Heart left ventricle (tissue), 16 donors: ENCODE measurements at regions not wholly inside any gene's neighbourhood (a gene's known extent, or its start where the extent isn't known, plus 50 kb on each side); places are given as distances from the start of the nearest gene placed in this dataset.
"Not testable (repeated sequence)": the region's sequence is repeated elsewhere in the genome, so short reads cannot be mapped to it uniquely, and the experiment has no call there.

ENCODE experiments used
- ATAC-seq, 4 donors: fragments of 200-7000 bp; cut with Tn5 transposase; one replicate each; pipeline ENCODE4 v1.9.1; 2020 to 2022; ENCODE audit warnings: moderate library complexity in 4 of 4, mild to moderate bottlenecking in 3 of 4, moderate number of reproducible peaks in 1 of 4
- DNase-seq, 5 donors: peaks; one replicate each; pipeline ENCODE4 v3.0.0-alpha.2; 2020
- H3K27ac ChIP-seq, 12 donors: fragments of 200-600 bp; sonication (generic) in 4 of 12; one replicate each; pipeline versions ENCODE4 v1.5.0 to v1.8.0; 2016 to 2022; ENCODE audit warnings: mild to moderate bottlenecking in 2 of 12
- H3K27me3 ChIP-seq, 9 donors: fragments of 200-600 bp; sonication (generic) in 2 of 9; one replicate each; pipeline versions ENCODE4 v1.5.1 to v1.8.0; 2016 to 2022; ENCODE audit warnings: mild to moderate bottlenecking in 3 of 9
- H3K36me3 ChIP-seq, 9 donors: fragments of 200-600 bp; sonication (generic) in 2 of 9; one replicate each; pipeline versions ENCODE4 v1.5.0 to v1.8.0; 2018 to 2022; ENCODE audit warnings: mild to moderate bottlenecking in 2 of 9
- H3K4me1 ChIP-seq, 12 donors: fragments of 200-600 bp; sonication (generic) in 4 of 12; one replicate each; pipeline versions ENCODE4 v1.5.0 to v1.8.0; 2016 to 2022; ENCODE audit warnings: mild to moderate bottlenecking in 3 of 12
- H3K4me3 ChIP-seq, 12 donors: fragments of 200-600 bp; sonication (generic) in 4 of 12; one replicate each; pipeline versions ENCODE4 v1.5.0 to v1.8.0; 2017 to 2022; ENCODE audit warnings: mild to moderate bottlenecking in 9 of 12, moderate library complexity in 4 of 12
- H3K9me3 ChIP-seq, 12 donors: fragments of 200-600 bp; sonication (generic) in 4 of 12; one replicate each; pipeline versions ENCODE4 v1.5.0 to v1.8.0; 2016 to 2022; ENCODE audit warnings: mild to moderate bottlenecking in 1 of 12
- CTCF ChIP-seq, 12 donors: fragments of 200-600 bp; sonication (generic) in 4 of 12; IDR thresholded peaks; one replicate each; pipeline versions ENCODE4 v1.5.0 to v1.8.0; 2018 to 2022; ENCODE audit warnings: antibody characterized with exemption in 12 of 12, mild to moderate bottlenecking in 5 of 12
- POLR2A ChIP-seq, 2 donors: fragments of 450-650 bp; IDR thresholded peaks; one replicate each; pipeline ENCODE4 v1.6.1; 2017; ENCODE audit warnings: antibody characterized with exemption in 2 of 2, mild to moderate bottlenecking in 2 of 2, moderate library complexity in 2 of 2
- WGBS, 4 donors: extraction: QIAGEN DNeasy Blood & Tissue Kit in 2 of 4; methylation state at CpG; one replicate each; pipeline versions ENCODE4 v1.1.5 to v1.1.7; 2013 to 2018; 5-methylcytosine and 5-hydroxymethylcytosine counted together
- intact Hi-C, 10 donors: fragments of 100-400 bp; cut with DNase I; formaldehyde crosslinking; loops; one replicate each; pipeline versions ENCODE4 v1.11.1 to v1.14.2; 2022
- donor health status: ischemic (EF 13 %, LVEDD 7.1; RV severe dilation, severe dysfunction).
- donor health status: healthy with polysubstance abuse.
- donor health status: DM: no; HTN: yes; CAD: no.
- donor health status: DM: no; HTN: no; CAD: no.
- donor health status: ischemic (EF 25% LVEDD 6.9; RV normal size, moderate dysfunction).
- donor health status: ischemic (EF 25% LVEDD 5.7; RV mildly dilated, moderate dysfunction).
- donor health status: healthy.
- donor health status: DM: yes; HTN: yes; CAD: no.
- donor health status: ischemic (EF 35%, LVEDD 5.7; RV mildly dilated, moderate dysfunction).
- donor health status: nonischemic (EF 11% LVEDD 7.7; RV severe dilation, severe dysfunction).
- donor health status: DM: yes; HTN: yes; CAD: no.
- donor health status: PGD.
- donor health status: ischemic (EF 29% LVEDD 5.4; RV normal size, mild dysfunction).
- donor health status: nonischemic (EF 23%, LVEDD 6.1; RV moderate dilation, normal function).

- DNase-seq (no peak), ATAC-seq (no peak)
- H3K4me3 ChIP-seq, result no peak overlapping the region
- no peak overlapping the region for H3K27ac ChIP-seq
- TF ChIP-seq CTCF (IDR thresholded peaks at IDR 0.05) (no peak), POLR2A (IDR thresholded peaks at IDR 0.05) (no peak)
- no peaks in the 10 kb centered on the region for H3K36me3 ChIP-seq
- peaks cover 0 to 10% (median 0%) of the 10 kb centered on the region in 12 donors for H3K9me3 ChIP-seq
- no peaks in the 10 kb centered on the region for H3K27me3 ChIP-seq
- no peaks in the 10 kb centered on the region for H3K4me1 ChIP-seq
- intact Hi-C loops, result no loop called here
Observed at GRCh38 chr3:109864452-109864851, 527.1 kb upstream of the DPPA4 start.

GRCh38 chr3:109869586-109869985 lies 532.2 kb upstream of the DPPA4 start:
- no peak for ATAC-seq

GRCh38 chr3:109874896-109875708 lies 537.8 kb upstream of the DPPA4 start:
- ATAC-seq (no peak), DNase-seq (no peak)
- Histone ChIP-seq H3K9me3 (peaks cover 0 to 11% (median 0%) of the 10 kb centered on the region in 12 donors), H3K4me1 (no peaks in the 10 kb centered on the region), H3K36me3 (no peaks in the 10 kb centered on the region), H3K4me3 (no peak overlapping the region), H3K27me3 (no peaks in the 10 kb centered on the region), H3K27ac (no peak overlapping the region)
- TF ChIP-seq CTCF (IDR thresholded peaks at IDR 0.05) (no peak), POLR2A (IDR thresholded peaks at IDR 0.05) (no peak)
- intact Hi-C loops, result no loop called here
- 20 to 55% (median 37%) methylated on average over 1 of the region's 1 CpG for WGBS, 4 donors

More at GRCh38 chr3:109869586-109869985, 532.2 kb upstream of the DPPA4 start:
- H3K4me1 ChIP-seq, result no peaks in the 10 kb centered on the region
- TF ChIP-seq POLR2A (IDR thresholded peaks at IDR 0.05), result no peak
- TF ChIP-seq CTCF (IDR thresholded peaks at IDR 0.05), result no peak
- no peak overlapping the region for H3K27ac ChIP-seq
- intact Hi-C loops, result no loop called here
- no peaks in the 10 kb centered on the region for H3K27me3 ChIP-seq
- no peaks in the 10 kb centered on the region for H3K36me3 ChIP-seq
- DNase-seq, result no peak
- H3K9me3 ChIP-seq, result peaks cover 0 to 10% (median 0%) of the 10 kb centered on the region in 12 donors
- no peak overlapping the region for H3K4me3 ChIP-seq

- intact Hi-C loops, ATAC-seq, H3K4me1 ChIP-seq, DNase-seq, H3K4me3 ChIP-seq, H3K27me3 ChIP-seq, H3K36me3 ChIP-seq, H3K27ac ChIP-seq: not testable (repeated sequence)
- 81 to 90% (median 85%) methylated on average over 2 of the region's 2 CpGs for WGBS, 4 donors
- H3K9me3 ChIP-seq, result peaks cover 0 to 11% (median 0%) of the 10 kb centered on the region in 12 donors
Observed at GRCh38 chr3:109877616-109878015, 540.3 kb upstream of the DPPA4 start.

GRCh38 chr3:109882144-109882543 lies 544.8 kb upstream of the DPPA4 start:
- no peak overlapping the region for H3K4me3 ChIP-seq
- intact Hi-C loops, result no loop called here
- H3K36me3 ChIP-seq, result no peaks in the 10 kb centered on the region
- ATAC-seq, result no peak
- H3K4me1 ChIP-seq, result no peaks in the 10 kb centered on the region
- H3K27ac ChIP-seq, result no peak overlapping the region
- H3K9me3 ChIP-seq, result peaks cover 0 to 9% (median 0%) of the 10 kb centered on the region in 12 donors
- no peak for DNase-seq
- H3K27me3 ChIP-seq, result no peaks in the 10 kb centered on the region
- TF ChIP-seq POLR2A (IDR thresholded peaks at IDR 0.05) (no peak), CTCF (IDR thresholded peaks at IDR 0.05) (no peak)
